Activated CD8-positive, alpha-beta T cell treated with anti-CD3 and anti-CD28 coated beads for 36 hours (primary cell): ENCODE measurements at regions not wholly inside any gene's neighbourhood (a gene's known extent, or its start where the extent isn't known, plus 50 kb on each side); places are given as distances from the start of the nearest gene placed in this dataset.

Source experiments
- ATAC-seq: fragments of 200-7000 bp; cut with Tn5 transposase; one replicate; pipeline ENCODE4 v1.10.0; 2021; ENCODE audit warnings: mild to moderate bottlenecking, moderate library complexity
- CTCF ChIA-PET: fragments of 350-600 bp; sonication (Branson Sonifier 250); formaldehyde crosslinking; loops from one replicate; lab custom pipeline; 2021; ENCODE audit warnings: antibody characterized with exemption; lab: Charles Lee
- POLR2A ChIA-PET: fragments of 350-600 bp; sonication (Branson Sonifier 250); formaldehyde crosslinking; loops from one replicate; lab custom pipeline; 2021; ENCODE audit warnings: antibody characterized with exemption; lab: Charles Lee
- DNase-seq: peaks from one replicate; pipeline ENCODE4 v3.0.0-alpha.2; 2020
- H3K27ac Mint-ChIP-seq: one replicate; pipeline ENCODE4 v1.8.0; 2021; ENCODE audit warnings: mild to moderate bottlenecking, mixed read lengths
- H3K27me3 Mint-ChIP-seq: one replicate; pipeline ENCODE4 v1.8.0; 2021; ENCODE audit warnings: mixed read lengths
- H3K36me3 Mint-ChIP-seq: one replicate; pipeline ENCODE4 v1.8.0; 2021; ENCODE audit warnings: low read depth, mixed read lengths
- H3K4me1 Mint-ChIP-seq: one replicate; pipeline ENCODE4 v1.8.0; 2021; ENCODE audit warnings: low read depth, mixed read lengths
- H3K4me3 Mint-ChIP-seq: one replicate; pipeline ENCODE4 v1.8.0; 2021; ENCODE audit warnings: mild to moderate bottlenecking, moderate library complexity, mixed read lengths
- H3K9me3 Mint-ChIP-seq: one replicate; pipeline ENCODE4 v1.8.0; 2021; ENCODE audit warnings: mixed read lengths
- CTCF ChIP-seq: fragments of 200-600 bp; IDR thresholded peaks from one replicate; pipeline ENCODE4 v1.8.0; 2022; ENCODE audit warnings: antibody characterized with exemption, mild to moderate bottlenecking
- intact Hi-C: fragments of 100-400 bp; cut with micrococcal nuclease; formaldehyde crosslinking; loops from one replicate; pipeline ENCODE4 v1.10.0; 2022

GRCh38 chr13:22470075-22470474 is 710.7 kb upstream of the SGCG start:
- H3K27me3 Mint-ChIP-seq: no peaks in the 10 kb centered on the region
- ATAC-seq (no peak), DNase-seq (no peak)
- intact Hi-C loops: no loop called here
- TF ChIP-seq CTCF: no peak
- CTCF ChIA-PET: no interaction called here
- no peaks in the 10 kb centered on the region for H3K36me3 Mint-ChIP-seq
- H3K27ac Mint-ChIP-seq: no peak overlapping the region
- H3K4me3 Mint-ChIP-seq: no peak overlapping the region
- H3K4me1 Mint-ChIP-seq: no peaks in the 10 kb centered on the region
- POLR2A ChIA-PET: no interaction called here
- no peaks in the 10 kb centered on the region for H3K9me3 Mint-ChIP-seq

- Mint-ChIP-seq H3K4me1 (no peaks in the 10 kb centered on the region), H3K27ac (no peak overlapping the region), H3K4me3 (no peak overlapping the region), H3K9me3 (peaks cover 1% of the 10 kb centered on the region), H3K27me3 (no peaks in the 10 kb centered on the region), H3K36me3 (no peaks in the 10 kb centered on the region)
- ChIA-PET POLR2A (no interaction called here), CTCF (no interaction called here)
- DNase-seq (no peak), ATAC-seq (no peak)
- TF ChIP-seq CTCF: no peak
- intact Hi-C loops: no loop called here
Observed at GRCh38 chr13:22482496-22483000, 698.2 kb upstream of the SGCG start.

GRCh38 chr13:22483276-22483675 is 697.5 kb upstream of the SGCG start:
- CTCF ChIA-PET: interaction anchor here (0.7 kb wide), 1 partner anchor 528 kb away, joined by 3 read pairs; no protein-coding TSS in a partner anchor
- H3K4me1 Mint-ChIP-seq: no peaks in the 10 kb centered on the region
- H3K9me3 Mint-ChIP-seq: peaks cover 1% of the 10 kb centered on the region
- POLR2A ChIA-PET: no interaction called here
- no peak for TF ChIP-seq CTCF
- no peak overlapping the region for H3K27ac Mint-ChIP-seq
- ATAC-seq: no peak
- H3K4me3 Mint-ChIP-seq: no peak overlapping the region
- no peak for DNase-seq
- intact Hi-C loops: no loop called here
- H3K27me3 Mint-ChIP-seq: no peaks in the 10 kb centered on the region
- H3K36me3 Mint-ChIP-seq: no peaks in the 10 kb centered on the region

GRCh38 chr13:22486490-22486889 is 694.3 kb upstream of the SGCG start:
- no peak for DNase-seq
- Mint-ChIP-seq H3K9me3 (peaks cover 1% of the 10 kb centered on the region), H3K27me3 (no peaks in the 10 kb centered on the region), H3K4me3 (no peak overlapping the region), H3K36me3 (no peaks in the 10 kb centered on the region), H3K27ac (no peak overlapping the region), H3K4me1 (no peaks in the 10 kb centered on the region)
- TF ChIP-seq CTCF: no peak
- ATAC-seq: no peak
- CTCF ChIA-PET: no interaction called here
- intact Hi-C loops: no loop called here
- POLR2A ChIA-PET: no interaction called here

GRCh38 chr13:22487932-22488331 is 692.8 kb upstream of the SGCG start:
- Mint-ChIP-seq H3K9me3 (no peaks in the 10 kb centered on the region), H3K27ac (no peak overlapping the region), H3K27me3 (no peaks in the 10 kb centered on the region), H3K4me3 (no peak overlapping the region), H3K4me1 (no peaks in the 10 kb centered on the region), H3K36me3 (no peaks in the 10 kb centered on the region)
- intact Hi-C loops: no loop called here
- ChIA-PET POLR2A (no interaction called here), CTCF (no interaction called here)
- TF ChIP-seq CTCF: no peak
- DNase-seq (no peak), ATAC-seq (no peak)
